CD14-positive monocyte (primary cell): ENCODE measurements at regions not wholly inside any gene's neighbourhood (a gene's known extent, or its start where the extent isn't known, plus 50 kb on each side); places are given as distances from the start of the nearest gene placed in this dataset.
A peak's percentile ranks its signal among the peaks of the same experiment; 100 is the strongest.

Source experiments
- DNase-seq, 3 donors: peaks; one replicate each; pipeline ENCODE4 v3.0.0-alpha.2; 2011 to 2022
- H2AFZ ChIP-seq: 2 replicates; pipeline ENCODE4 v1.6.0; 2012; ENCODE audit warnings: mild to moderate bottlenecking, low read depth, low read length, inconsistent platforms; ENCODE audit not compliant: insufficient read depth, poor library complexity, severe bottlenecking
- H3K27ac ChIP-seq, 2 donors: 1 replicate in 1 of 2; 2 replicates in 1 of 2; pipeline ENCODE4 v1.5.1; 2012 to 2013; ENCODE audit warnings: low read length in 2 of 2, control low read depth in 1 of 2, inconsistent platforms in 1 of 2, low read depth in 1 of 2, mild to moderate bottlenecking in 1 of 2
- H3K27me3 ChIP-seq, 2 donors: one replicate each; pipeline versions ENCODE4 v1.6.0 to v1.6.1; 2011 to 2013; ENCODE audit warnings: low read length in 2 of 2; ENCODE audit not compliant: control insufficient read depth in 2 of 2, insufficient read depth in 2 of 2
- H3K36me3 ChIP-seq, 2 donors: replicated peaks in 1 of 2; 1 replicate in 1 of 2; 2 replicates in 1 of 2; pipeline versions ENCODE4 v1.5.1 to v1.6.1; 2012 to 2013; ENCODE audit warnings: low read length in 2 of 2, control low read depth in 1 of 2, inconsistent platforms in 1 of 2, mild to moderate bottlenecking in 1 of 2; ENCODE audit not compliant: insufficient read depth in 2 of 2, control insufficient read depth in 1 of 2
- H3K4me1 ChIP-seq, 2 donors: 1 replicate in 1 of 2; 2 replicates in 1 of 2; pipeline versions ENCODE4 v1.5.1 to v1.6.1; 2012 to 2013; ENCODE audit warnings: low read length in 2 of 2, control low read depth in 1 of 2, inconsistent platforms in 1 of 2, mild to moderate bottlenecking in 1 of 2, moderate library complexity in 1 of 2; ENCODE audit not compliant: insufficient read depth in 2 of 2, control insufficient read depth in 1 of 2
- H3K4me2 ChIP-seq: replicated peaks from 2 replicates; pipeline ENCODE3; 2012; ENCODE audit warnings: low read length, moderate library complexity, mild to moderate bottlenecking; ENCODE audit not compliant: poor library complexity, severe bottlenecking; ENCODE audit errors: extremely low read depth
- H3K4me3 ChIP-seq, 3 experiments: fragments of 200-600 bp in 1 of 3; sonication (generic) in 1 of 3; replicated peaks in 1 of 3; 1 replicate in 2 of 3; 2 replicates in 1 of 3; pipeline ENCODE4 v1.5.1; 2011 to 2013; ENCODE audit warnings: low read length in 3 of 3, mild to moderate bottlenecking in 3 of 3, control low read depth in 2 of 3, low read depth in 2 of 3, inconsistent platforms in 1 of 3, moderate library complexity in 1 of 3
- H3K79me2 ChIP-seq: 2 replicates; pipeline ENCODE4 v1.6.0; 2012; ENCODE audit warnings: mild to moderate bottlenecking, control low read depth, inconsistent platforms, low read length, moderate library complexity; ENCODE audit not compliant: insufficient read depth
- H3K9ac ChIP-seq: 2 replicates; pipeline ENCODE4 v1.6.0; 2017; ENCODE audit warnings: low read length, mild to moderate bottlenecking; ENCODE audit not compliant: insufficient read depth, poor library complexity, severe bottlenecking
- H3K9me3 ChIP-seq, 2 donors: replicated peaks in 1 of 2; 1 replicate in 1 of 2; 2 replicates in 1 of 2; pipeline versions ENCODE4 v1.5.1 to v1.6.1; 2012 to 2013; ENCODE audit warnings: low read length in 2 of 2, control low read depth in 1 of 2; ENCODE audit not compliant: control insufficient read depth in 1 of 2, insufficient read depth in 1 of 2
- H4K20me1 ChIP-seq: 2 replicates; pipeline ENCODE4 v1.6.0; 2012; ENCODE audit warnings: mild to moderate bottlenecking, low read length, control low read depth, moderate library complexity; ENCODE audit not compliant: insufficient read depth
- H3K27ac Mint-ChIP-seq, 7 donors: one replicate each; pipeline ENCODE4 v1.8.0; 2020; ENCODE audit warnings: mild to moderate bottlenecking in 7 of 7, mixed read lengths in 7 of 7, moderate library complexity in 6 of 7, inconsistent platforms in 2 of 7
- H3K27me3 Mint-ChIP-seq, 3 donors: one replicate each; pipeline ENCODE4 v1.8.0; 2021 to 2022; ENCODE audit warnings: low read depth in 3 of 3, mild to moderate bottlenecking in 3 of 3, mixed read lengths in 3 of 3, moderate library complexity in 3 of 3, inconsistent platforms in 1 of 3
- H3K36me3 Mint-ChIP-seq, 2 donors: one replicate each; pipeline ENCODE4 v1.8.0; 2020; ENCODE audit warnings: mixed read lengths in 2 of 2, inconsistent platforms in 1 of 2, mild to moderate bottlenecking in 1 of 2
- H3K4me1 Mint-ChIP-seq: one replicate; pipeline ENCODE4 v1.8.0; 2020; ENCODE audit warnings: mild to moderate bottlenecking, mixed read lengths
- H3K4me3 Mint-ChIP-seq, 2 donors: one replicate each; pipeline ENCODE4 v1.8.0; 2020; ENCODE audit warnings: mild to moderate bottlenecking in 2 of 2, mixed read lengths in 2 of 2, moderate library complexity in 1 of 2
- H3K9me3 Mint-ChIP-seq, 7 donors: one replicate each; pipeline ENCODE4 v1.8.0; 2020 to 2022; ENCODE audit warnings: mixed read lengths in 7 of 7, mild to moderate bottlenecking in 6 of 7, moderate library complexity in 6 of 7, inconsistent platforms in 2 of 7
- WGBS: methylation state at CpG from one replicate; pipeline ENCODE4 v1.1.5; 2013; ENCODE audit warnings: missing lambda C conversion rate; ENCODE audit not compliant: insufficient coverage; 5-methylcytosine and 5-hydroxymethylcytosine counted together
- intact Hi-C, 2 donors: fragments of 100-400 bp; cut with micrococcal nuclease; formaldehyde crosslinking; loops; one replicate each; pipeline versions ENCODE4 v1.15.0 to v1.15.1; 2023
- TF ChIP-seq, protein P1 (sequence below): fragments of 200-600 bp; IDR thresholded peaks from one replicate; pipeline ENCODE4 v1.8.0; 2022; ENCODE audit warnings: antibody characterized with exemption, mild to moderate bottlenecking

- Mint-ChIP-seq H3K9me3 (no peaks in the 10 kb centered on the region), H3K36me3 (peaks cover 0 to 3% of the 10 kb centered on the region in 2 donors), H3K27ac (peak overlapping the region in 2 of 7 donors; percentile 40 to 53), H3K27me3 (peaks cover 0 to 6% (median 0%) of the 10 kb centered on the region in 3 donors), H3K4me1 (peaks cover 56% of the 10 kb centered on the region), H3K4me3 (peak overlapping the region; percentile 90 to 95)
- TF ChIP-seq, protein P1, sequence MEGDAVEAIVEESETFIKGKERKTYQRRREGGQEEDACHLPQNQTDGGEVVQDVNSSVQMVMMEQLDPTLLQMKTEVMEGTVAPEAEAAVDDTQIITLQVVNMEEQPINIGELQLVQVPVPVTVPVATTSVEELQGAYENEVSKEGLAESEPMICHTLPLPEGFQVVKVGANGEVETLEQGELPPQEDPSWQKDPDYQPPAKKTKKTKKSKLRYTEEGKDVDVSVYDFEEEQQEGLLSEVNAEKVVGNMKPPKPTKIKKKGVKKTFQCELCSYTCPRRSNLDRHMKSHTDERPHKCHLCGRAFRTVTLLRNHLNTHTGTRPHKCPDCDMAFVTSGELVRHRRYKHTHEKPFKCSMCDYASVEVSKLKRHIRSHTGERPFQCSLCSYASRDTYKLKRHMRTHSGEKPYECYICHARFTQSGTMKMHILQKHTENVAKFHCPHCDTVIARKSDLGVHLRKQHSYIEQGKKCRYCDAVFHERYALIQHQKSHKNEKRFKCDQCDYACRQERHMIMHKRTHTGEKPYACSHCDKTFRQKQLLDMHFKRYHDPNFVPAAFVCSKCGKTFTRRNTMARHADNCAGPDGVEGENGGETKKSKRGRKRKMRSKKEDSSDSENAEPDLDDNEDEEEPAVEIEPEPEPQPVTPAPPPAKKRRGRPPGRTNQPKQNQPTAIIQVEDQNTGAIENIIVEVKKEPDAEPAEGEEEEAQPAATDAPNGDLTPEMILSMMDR, result no peak
- WGBS, result 3% methylated on average over 3 of the region's 5 CpGs
- Histone ChIP-seq H3K27ac (no peak overlapping the region), H3K9me3 (no peaks in the 10 kb centered on the region), H2AFZ (peak overlapping the region; percentile 78), H3K4me2 (peak overlapping the region; percentile 91), H3K4me3 (no peak overlapping the region), H3K79me2 (no peaks in the 10 kb centered on the region), H3K9ac (no peak overlapping the region), H3K4me1 (peaks cover 55 to 69% of the 10 kb centered on the region in 2 donors), H4K20me1 (no peaks in the 10 kb centered on the region), H3K36me3 (no peaks in the 10 kb centered on the region), H3K27me3 (no peaks in the 10 kb centered on the region)
- DNase-seq, result no peak
- intact Hi-C loops, result loop anchor here (5.0 kb wide), 3 partner anchors 37 to 68 kb away; no protein-coding TSS in a partner anchor
Measured at GRCh38 chr7:101744588-101744987, 72.8 kb upstream of the CUX1 start.

GRCh38 chr7:101746314-101746713 is 71.1 kb upstream of the CUX1 start:
- H3K4me3 Mint-ChIP-seq, result no peak overlapping the region
- Histone ChIP-seq H3K27me3 (no peaks in the 10 kb centered on the region), H3K9ac (no peak overlapping the region), H4K20me1 (no peaks in the 10 kb centered on the region), H3K4me2 (peak overlapping the region; percentile 7), H3K79me2 (no peaks in the 10 kb centered on the region), H3K4me3 (no peak overlapping the region), H3K9me3 (no peaks in the 10 kb centered on the region), H3K36me3 (no peaks in the 10 kb centered on the region), H3K4me1 (peaks cover 42 to 53% of the 10 kb centered on the region in 2 donors), H3K27ac (no peak overlapping the region), H2AFZ (peak overlapping the region; percentile 15)
- peak in 2 of 3 donors; percentile 22 to 34 for DNase-seq
- peak overlapping the region in 2 of 7 donors; percentile 31 to 71 for H3K27ac Mint-ChIP-seq
- no peaks in the 10 kb centered on the region for H3K9me3 Mint-ChIP-seq
- intact Hi-C loops, result no loop called here
- TF ChIP-seq, protein P1, result no peak
- peaks cover 42% of the 10 kb centered on the region for H3K4me1 Mint-ChIP-seq
- H3K27me3 Mint-ChIP-seq, result peaks cover 0 to 6% (median under 1%) of the 10 kb centered on the region in 3 donors
- peaks cover 0 to 3% of the 10 kb centered on the region in 2 donors for H3K36me3 Mint-ChIP-seq
- 20% methylated on average over 1 of the region's 5 CpGs for WGBS
